Endothelial cell of umbilical vein (primary cell): ENCODE measurements at regions not wholly inside any gene's neighbourhood (a gene's known extent, or its start where the extent isn't known, plus 50 kb on each side); places are given as distances from the start of the nearest gene placed in this dataset.
"Not testable (repeated sequence)": the region's sequence is repeated elsewhere in the genome, so short reads cannot be mapped to it uniquely, and the experiment has no call there.

ENCODE experiments used
- BruUV-seq: library from RNA; stranded (reverse); fragments of 400-500 nt; replicated peaks from 2 replicates; lab custom pipeline; 2021; lab: Mats Ljungman, UMichigan
- CTCF ChIA-PET: fragments of 300-600, 350-600 bp; sonication (Branson Sonifier 250); formaldehyde crosslinking; loops from one replicate; lab custom pipeline; 2021; ENCODE audit warnings: antibody characterized with exemption, inconsistent platforms; lab: Charles Lee
- POLR2A ChIA-PET: fragments of 300-600, 350-600 bp; sonication (Branson Sonifier 250); formaldehyde crosslinking; loops from one replicate; lab custom pipeline; 2021; ENCODE audit warnings: antibody characterized with exemption, inconsistent platforms; lab: Charles Lee
- DNase-seq: peaks from one replicate; pipeline ENCODE4 v3.0.0-alpha.2; 2011; ENCODE audit warnings: low read depth, low spot score
- FAIRE-seq: peaks from 2 replicates; lab custom pipeline; 2011; peaks lifted over from hg19 to GRCh38; lab: Jason Lieb, UNC
- H2AFZ ChIP-seq: 2 replicates; pipeline ENCODE4 v1.6.0; 2012; ENCODE audit warnings: low read depth, low read length, control low read depth, inconsistent platforms
- H3K27ac ChIP-seq: 2 replicates; pipeline ENCODE4 v1.5.1; 2011; ENCODE audit warnings: low read depth, mild to moderate bottlenecking, control low read depth, low read length, moderate library complexity; ENCODE audit not compliant: insufficient read depth
- H3K27me3 ChIP-seq, 2 experiments: 2 replicates each; pipeline versions ENCODE4 v1.6.0 to v1.6.1; 2011; ENCODE audit warnings: low read length in 2 of 2, mixed read lengths in 1 of 2; ENCODE audit not compliant: control insufficient read depth in 2 of 2, insufficient read depth in 2 of 2
- H3K36me3 ChIP-seq, 2 experiments: 2 replicates in 1 of 2; 3 replicates in 1 of 2; pipeline ENCODE4 v1.5.1; 2011; ENCODE audit warnings: low read length in 2 of 2, mild to moderate bottlenecking in 1 of 2, moderate library complexity in 1 of 2; ENCODE audit not compliant: control insufficient read depth in 2 of 2, insufficient read depth in 2 of 2; ENCODE audit errors: extremely low read depth in 1 of 2
- H3K4me1 ChIP-seq: 3 replicates; pipeline ENCODE4 v1.5.1; 2011; ENCODE audit warnings: mild to moderate bottlenecking, low read length; ENCODE audit not compliant: control insufficient read depth, insufficient read depth; ENCODE audit errors: extremely low read depth
- H3K4me2 ChIP-seq: 2 replicates; pipeline ENCODE4 v1.6.1; 2011; ENCODE audit warnings: low read length, control low read depth, mixed read lengths; ENCODE audit not compliant: insufficient read depth
- H3K4me3 ChIP-seq, 3 experiments: fragments of 200-600 bp in 1 of 3; sonication (generic), shearing (Covaris generic) in 1 of 3; replicated peaks in 1 of 3; 2 replicates each; pipeline ENCODE4 v1.5.1; 2011 to 2016; ENCODE audit warnings: control low read depth in 3 of 3, low read length in 3 of 3, mild to moderate bottlenecking in 2 of 3, inconsistent platforms in 1 of 3, low read depth in 1 of 3, moderate library complexity in 1 of 3; ENCODE audit not compliant: insufficient read depth in 1 of 3
- H3K79me2 ChIP-seq: 2 replicates; pipeline ENCODE4 v1.6.0; 2012; ENCODE audit warnings: low read length, inconsistent platforms; ENCODE audit not compliant: control insufficient read depth, insufficient read depth
- H3K9ac ChIP-seq: replicated peaks from 2 replicates; pipeline ENCODE3; 2011; ENCODE audit warnings: low read length, control low read depth; ENCODE audit not compliant: insufficient read depth; ENCODE audit errors: extremely low read depth
- H3K9me1 ChIP-seq: replicated peaks from 3 replicates; pipeline ENCODE4 v1.6.0; 2011; ENCODE audit warnings: mild to moderate bottlenecking, low read length; ENCODE audit not compliant: control insufficient read depth, insufficient read depth; ENCODE audit errors: extremely low read depth
- H3K9me3 ChIP-seq: replicated peaks from 2 replicates; pipeline ENCODE4 v1.5.1; 2012; ENCODE audit warnings: low read length, inconsistent platforms; ENCODE audit not compliant: control insufficient read depth, insufficient read depth
- H4K20me1 ChIP-seq: replicated peaks from 2 replicates; pipeline ENCODE3; 2011; ENCODE audit warnings: mild to moderate bottlenecking, low read length; ENCODE audit not compliant: control insufficient read depth, insufficient read depth; ENCODE audit errors: extremely low read depth
- EZH2 ChIP-seq: IDR thresholded peaks from 2 replicates; pipeline ENCODE4 v1.6.1; 2012; ENCODE audit warnings: borderline replicate concordance, low read depth, mild to moderate bottlenecking, moderate library complexity, low read length, inconsistent platforms; ENCODE audit not compliant: severe bottlenecking
- GATA2 ChIP-seq: IDR thresholded peaks from 2 replicates; pipeline ENCODE4 v1.7.0; 2011; ENCODE audit warnings: low read depth, mild to moderate bottlenecking, moderate library complexity, mixed read lengths, low read length; ENCODE audit not compliant: insufficient read length, insufficient read depth
- JUN ChIP-seq: IDR thresholded peaks from 2 replicates; pipeline ENCODE4 v1.6.1; 2011; ENCODE audit warnings: borderline replicate concordance, low read depth; ENCODE audit not compliant: insufficient read length, insufficient read depth
- MYC ChIP-seq: IDR thresholded peaks from one replicate; pipeline ENCODE4 v1.6.1; 2011; ENCODE audit warnings: mild to moderate bottlenecking, low read depth, low read length
- POLR2A ChIP-seq: IDR thresholded peaks from 2 replicates; pipeline ENCODE4 v1.6.1; 2012; ENCODE audit warnings: low read depth, mild to moderate bottlenecking, control low read depth, low read length
- dilution Hi-C: fragments of 300-500 bp; cut with MboI; formaldehyde crosslinking; loops from one replicate; pipeline ENCODE4 v1.15.0; 2019; ENCODE audit warnings: low sequenced_read_pairs; ENCODE audit not compliant: extremely low pct_ligation_motif_present
- intact Hi-C: fragments of 100-400 bp; cut with micrococcal nuclease; formaldehyde crosslinking; loops from one replicate; pipeline ENCODE4 v1.10.0; 2022
- TF ChIP-seq, protein P1 (sequence below): IDR thresholded peaks from 2 replicates; pipeline ENCODE4 v1.6.1; 2011; ENCODE audit not compliant: insufficient read depth, insufficient read length

DNA sequence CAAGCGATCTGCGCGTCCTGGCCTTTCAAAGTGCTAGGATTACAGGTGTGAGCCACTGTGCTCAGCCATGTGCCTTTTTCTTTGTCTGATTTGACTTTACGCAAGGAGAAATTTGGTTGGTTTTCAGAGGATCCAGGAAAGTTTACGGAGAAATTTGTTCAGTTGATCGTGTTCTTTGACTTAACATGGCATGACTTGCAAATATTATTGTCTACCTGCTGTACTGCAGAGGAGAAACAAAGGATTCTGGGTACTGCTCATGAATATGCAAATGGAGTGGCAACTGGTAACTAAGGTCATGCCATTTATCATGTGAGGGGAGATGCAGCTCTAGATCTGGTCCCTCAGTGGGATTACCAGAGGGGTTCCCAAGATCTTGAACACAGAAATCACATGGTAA is 68.8 kb upstream of the CHD6 start:
- intact Hi-C loops: no loop called here
- Histone ChIP-seq H2AFZ (no peak overlapping the region), H3K79me2 (no peaks in the 10 kb centered on the region), H3K9ac (no peak overlapping the region), H3K4me2 (no peak overlapping the region), H3K9me1 (no peaks in the 10 kb centered on the region), H3K27me3 (no peaks in the 10 kb centered on the region), H3K4me1 (no peaks in the 10 kb centered on the region), H4K20me1 (no peaks in the 10 kb centered on the region), H3K4me3 (no peak overlapping the region), H3K36me3 (no peaks in the 10 kb centered on the region), H3K27ac (no peak overlapping the region), H3K9me3 (no peaks in the 10 kb centered on the region)
- TF ChIP-seq EZH2 (no peak), POLR2A (no peak), GATA2 (no peak), MYC (no peak), JUN (no peak)
- TF ChIP-seq, protein P1, sequence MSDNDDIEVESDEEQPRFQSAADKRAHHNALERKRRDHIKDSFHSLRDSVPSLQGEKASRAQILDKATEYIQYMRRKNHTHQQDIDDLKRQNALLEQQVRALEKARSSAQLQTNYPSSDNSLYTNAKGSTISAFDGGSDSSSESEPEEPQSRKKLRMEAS: no peak
- ChIA-PET CTCF (no interaction called here), POLR2A (no interaction called here)
- dilution Hi-C loops: no loop called here
- no peak for DNase-seq
- no peak for FAIRE-seq
- no TSS peak for BruUV-seq

DNA sequence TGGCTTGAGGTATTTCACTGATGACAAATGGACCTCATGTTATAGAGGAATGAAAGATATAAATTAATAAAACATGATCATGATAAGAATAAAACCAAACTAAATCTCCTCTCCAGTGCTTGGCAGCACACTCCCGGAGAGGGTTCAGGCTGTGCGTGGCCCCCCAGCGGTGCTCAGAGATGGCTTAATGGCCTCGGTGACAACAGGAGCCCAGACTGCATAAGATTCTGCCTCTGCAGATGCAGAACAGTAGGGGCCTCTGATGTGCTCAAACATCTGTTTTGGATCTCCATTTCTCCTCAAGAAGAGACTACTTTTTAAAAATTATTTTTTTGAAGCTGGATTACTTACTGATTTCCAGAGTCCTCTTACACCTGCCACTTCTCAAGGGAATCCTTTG is 67.0 kb upstream of the CHD6 start:
- H3K27me3 ChIP-seq, DNase-seq, BruUV-seq, H3K4me2 ChIP-seq, H3K4me1 ChIP-seq, H3K9ac ChIP-seq, H3K9me1 ChIP-seq, H3K9me3 ChIP-seq, POLR2A ChIA-PET, H3K4me3 ChIP-seq, H3K27ac ChIP-seq, H3K79me2 ChIP-seq, H2AFZ ChIP-seq, CTCF ChIA-PET, intact Hi-C loops, dilution Hi-C loops, H3K36me3 ChIP-seq, H4K20me1 ChIP-seq, FAIRE-seq: not testable (repeated sequence)
